ENCODE measurements at regions not wholly inside any gene's neighbourhood (a gene's known extent, or its start where the extent isn't known, plus 50 kb on each side); places are given as distances from the start of the nearest gene placed in this dataset.

DNA sequence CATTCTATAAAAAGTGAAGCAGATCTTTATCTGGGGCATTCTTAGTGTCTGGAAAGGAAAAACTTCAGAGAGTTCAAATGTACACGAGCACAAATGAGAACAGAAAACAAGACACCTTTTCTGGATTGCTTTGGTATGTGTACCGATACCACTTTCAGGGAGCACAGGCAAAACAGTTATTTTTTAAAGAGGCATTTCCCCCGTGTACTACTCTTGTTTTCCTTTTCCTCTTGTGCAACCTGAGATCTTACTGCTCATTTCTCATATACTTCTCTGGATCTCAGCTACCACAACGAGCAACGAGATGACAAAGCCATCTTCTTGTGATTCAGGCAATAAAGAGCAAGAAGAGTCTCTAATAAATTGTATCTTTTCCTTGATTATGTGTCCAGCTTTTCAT is 463.6 kb downstream of the SHQ1 start:
- TF ChIP-seq TAF1 (IDR thresholded peaks at IDR 0.05; ENCODE audit: low read depth, low read length) (no peak), POLR2A (IDR thresholded peaks at IDR 0.05; ENCODE audit: low read depth, low read length) (no peak)

Data from GM12891 (cell line).